GM18505 (cell line): ENCODE measurements at regions not wholly inside any gene's neighbourhood (a gene's known extent, or its start where the extent isn't known, plus 50 kb on each side); places are given as distances from the start of the nearest gene placed in this dataset.
"Not testable (repeated sequence)": the region's sequence is repeated elsewhere in the genome, so short reads cannot be mapped to it uniquely, and the experiment has no call there.

ENCODE experiments used
- ATAC-seq: cut with Tn5 transposase; IDR thresholded peaks from one replicate; pipeline ENCODE4 v1.9.1; 2021; ENCODE audit not compliant: unreplicated experiment
- POLR2A ChIP-seq: IDR thresholded peaks from 4 replicates; pipeline ENCODE4 v1.6.1; 2011; ENCODE audit warnings: borderline replicate concordance; ENCODE audit not compliant: insufficient read depth, insufficient read length; ENCODE audit errors: extremely low read depth

DNA sequence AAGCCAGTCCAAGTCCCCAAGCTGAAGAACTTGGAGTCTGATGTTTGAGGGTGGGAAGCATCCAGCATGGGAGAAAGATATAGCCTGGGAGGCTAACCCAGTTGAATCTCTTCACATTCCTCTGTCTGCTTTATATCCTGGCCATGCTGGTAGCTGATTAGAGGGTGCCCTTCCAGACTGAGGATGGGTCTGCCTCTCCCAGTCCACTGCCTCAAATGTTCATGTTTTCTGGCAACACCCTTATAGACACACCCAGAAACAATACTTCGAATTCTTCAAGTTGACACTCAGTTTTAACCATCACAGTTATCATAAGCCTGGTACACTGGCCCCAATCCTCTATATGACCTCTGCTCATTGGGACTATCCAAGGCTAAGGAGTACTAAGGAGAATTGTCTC is 124.1 kb upstream of the WDR1 start:
- no peak for TF ChIP-seq POLR2A
- no peak for ATAC-seq

DNA sequence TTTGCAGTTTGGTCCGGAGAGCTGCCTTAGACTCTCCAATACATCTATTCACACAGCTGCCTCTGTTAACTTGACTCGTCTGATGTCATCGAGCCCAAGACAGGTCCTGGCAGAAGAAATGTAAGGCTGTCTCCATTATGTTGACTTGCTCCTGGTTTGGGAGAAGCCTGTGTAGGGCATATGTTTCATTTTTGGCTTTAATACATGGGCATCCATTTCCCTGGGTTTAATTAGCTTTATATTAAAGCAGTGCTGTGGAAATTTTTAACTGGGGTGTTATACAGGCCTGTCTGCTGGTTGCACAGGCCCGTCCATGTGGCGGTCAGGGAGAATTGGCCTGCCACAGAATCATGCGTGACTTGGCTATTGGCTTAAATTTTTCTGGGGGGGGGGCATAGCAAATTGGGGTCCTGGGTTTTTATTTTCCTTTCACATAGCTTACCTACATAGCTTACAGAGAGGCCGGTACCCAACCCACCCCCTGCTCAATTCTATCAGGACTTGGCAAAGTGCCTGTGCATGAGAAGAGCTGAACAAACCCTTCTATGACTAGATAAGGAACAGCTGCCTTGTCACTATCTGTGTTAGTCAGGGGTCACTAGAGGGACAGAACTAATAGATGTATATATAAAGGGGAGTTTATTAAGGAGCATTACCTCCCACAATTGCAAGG is 123.5 kb upstream of the WDR1 start:
- no peak for ATAC-seq
- no peak for TF ChIP-seq POLR2A

DNA sequence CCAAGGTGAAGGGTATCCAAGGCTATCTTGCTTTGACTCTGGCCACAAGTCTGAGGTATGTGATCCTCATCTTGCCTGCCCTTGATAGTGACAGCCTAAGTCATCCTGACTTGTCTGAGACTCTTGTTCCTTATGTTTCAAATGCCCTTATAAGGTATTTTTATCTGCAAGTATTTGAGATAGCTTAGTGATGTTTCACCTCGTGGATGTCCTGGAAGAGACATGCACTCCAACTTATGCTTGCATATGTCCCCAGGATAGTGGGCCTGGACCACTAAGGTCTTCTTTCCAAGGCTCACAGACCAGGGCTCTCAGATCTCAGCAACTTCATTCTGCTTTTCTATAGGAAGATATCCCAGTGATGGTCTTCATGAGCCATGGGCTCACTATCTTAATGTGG is 120.5 kb upstream of the WDR1 start:
- no peak for TF ChIP-seq POLR2A
- ATAC-seq: no peak

DNA sequence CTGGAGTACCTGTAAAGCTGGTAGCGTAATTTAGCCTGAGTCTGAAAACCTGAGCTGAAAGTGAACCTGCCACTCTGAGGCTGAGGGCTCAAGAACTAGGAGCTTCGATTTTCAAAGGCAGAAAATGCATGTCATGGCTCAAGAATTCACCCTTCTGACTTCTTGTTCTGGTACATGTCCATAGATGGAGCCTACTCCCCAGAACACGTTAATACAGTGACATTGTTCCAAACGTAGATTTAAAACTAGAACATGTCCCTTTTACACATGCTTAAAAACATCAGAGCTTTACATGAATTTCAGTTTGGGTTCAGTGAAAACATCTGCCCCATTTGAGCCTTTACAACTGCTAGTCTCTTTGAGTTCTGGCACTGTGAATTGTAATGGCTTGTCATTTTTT is 115.5 kb upstream of the WDR1 start:
- TF ChIP-seq POLR2A: no peak

DNA sequence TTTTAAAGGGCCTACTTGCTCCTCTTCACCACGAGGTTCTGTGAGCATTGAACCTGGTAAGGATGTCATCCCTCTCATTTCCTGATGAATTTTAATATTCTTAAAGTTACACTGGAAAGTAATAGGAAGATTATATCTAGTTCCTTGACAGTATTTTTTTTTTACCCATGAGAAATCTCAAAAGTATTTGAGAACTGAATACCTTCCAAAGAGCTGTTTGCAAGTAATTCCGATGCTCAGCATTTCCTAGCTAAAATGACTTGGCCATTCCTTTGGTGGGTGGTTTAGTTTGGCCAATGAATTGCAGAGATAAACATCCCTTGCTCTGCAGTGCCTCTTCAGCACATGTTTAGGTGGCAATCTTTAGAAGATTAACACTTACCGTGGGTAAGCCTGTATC is 110.2 kb upstream of the WDR1 start:
- no peak for TF ChIP-seq POLR2A
- ATAC-seq: no peak

More for the DNA sequence above, 115.5 kb upstream of the WDR1 start:
- ATAC-seq: no peak

DNA sequence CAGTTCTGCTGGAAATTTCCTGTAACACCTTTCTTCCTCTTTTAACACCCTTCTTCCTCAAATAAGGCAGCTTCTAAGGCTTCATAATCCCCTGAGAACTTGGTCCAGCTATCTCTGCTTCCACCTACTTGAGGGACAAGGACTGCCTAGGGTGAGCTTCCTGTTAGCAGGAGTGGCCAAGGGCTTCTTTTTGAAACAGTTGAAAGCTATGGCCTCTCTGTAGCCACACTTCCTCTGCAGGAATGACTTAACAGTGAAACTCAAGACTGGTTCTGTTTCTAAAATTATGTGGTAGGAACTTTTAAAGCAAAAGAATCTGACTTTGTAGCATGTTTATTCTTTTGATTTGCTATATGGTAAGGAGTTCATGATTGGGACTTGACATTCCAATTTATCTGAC is 108.5 kb upstream of the WDR1 start:
- TF ChIP-seq POLR2A: no peak
- ATAC-seq: no peak

DNA sequence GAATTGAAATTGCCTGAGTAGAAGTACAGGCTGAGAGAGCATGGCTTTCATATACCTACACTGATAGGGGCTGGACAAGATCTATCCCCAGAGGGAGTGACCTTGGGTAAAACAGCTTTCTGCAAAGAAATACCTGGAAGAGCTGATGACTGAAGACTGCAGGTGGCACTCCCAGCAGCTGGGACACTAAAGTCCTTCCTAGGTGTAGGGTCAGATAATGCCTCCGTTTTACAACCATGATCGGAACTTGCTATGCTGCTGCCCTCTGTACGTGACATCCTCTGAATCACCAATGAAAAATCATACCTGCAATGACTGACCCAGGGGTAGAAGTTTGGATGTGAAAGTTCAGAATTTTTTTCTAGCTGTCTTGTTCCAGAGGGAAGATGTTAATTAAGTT is 107.2 kb upstream of the WDR1 start:
- no peak for ATAC-seq
- no peak for TF ChIP-seq POLR2A

DNA sequence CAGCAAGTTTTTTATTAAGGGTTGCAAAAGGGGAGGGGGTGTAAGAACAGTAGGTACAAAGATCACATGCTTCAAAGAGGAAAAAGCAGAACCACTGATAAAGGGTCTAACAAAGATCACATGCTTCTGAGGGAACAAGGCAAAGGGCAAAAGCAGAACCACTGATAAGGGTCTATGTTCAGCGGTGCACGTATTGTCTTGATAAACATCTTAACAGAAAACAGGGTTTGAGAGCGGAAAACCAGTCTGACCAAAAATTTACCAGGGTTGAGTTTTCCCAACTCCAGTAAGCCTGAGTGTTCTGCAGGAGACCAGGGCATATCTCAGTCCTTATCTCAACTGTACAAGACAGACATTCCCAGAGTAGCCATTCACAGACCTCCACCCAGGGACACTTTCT is 96.9 kb upstream of the WDR1 start:
- ATAC-seq: not testable (repeated sequence)

DNA sequence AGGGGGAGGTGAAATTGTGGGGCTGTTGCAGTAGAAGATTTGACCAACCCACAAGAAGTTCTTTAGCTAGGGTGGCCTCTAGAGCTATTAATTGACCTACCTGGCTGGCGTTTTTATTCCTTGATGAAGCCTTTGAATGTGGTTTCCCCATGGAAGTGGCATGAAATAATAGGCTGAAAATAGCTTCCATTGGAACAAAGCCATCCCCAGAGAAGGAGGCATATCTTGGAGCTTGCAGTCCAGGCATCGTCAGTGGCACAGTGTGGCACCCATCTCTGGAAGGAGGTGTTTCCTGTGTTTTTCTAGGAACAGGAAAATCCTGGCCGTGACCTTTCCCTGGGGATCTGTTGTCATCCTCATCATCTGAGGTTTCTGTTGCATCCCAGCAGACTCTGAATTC is 96.3 kb upstream of the WDR1 start:
- no peak for ATAC-seq
- TF ChIP-seq POLR2A: no peak

DNA sequence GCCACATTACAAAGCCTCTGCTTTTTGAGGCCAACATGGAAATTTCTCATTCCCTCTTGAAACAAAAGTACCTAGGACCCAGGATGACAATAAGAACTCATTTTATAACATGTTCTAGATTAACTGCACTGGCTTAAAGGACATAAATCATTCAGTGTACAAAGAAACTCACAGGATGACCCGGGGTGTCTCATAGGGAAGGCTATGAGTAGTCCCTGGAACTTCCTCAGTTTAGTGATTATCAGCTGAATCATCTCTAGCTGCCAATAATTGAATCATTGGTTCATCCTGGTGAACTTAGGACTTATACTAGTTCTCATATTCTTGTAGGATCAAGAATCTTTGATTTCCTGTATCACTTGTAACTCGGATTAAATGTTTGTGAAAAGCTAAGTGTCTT is 95.8 kb upstream of the WDR1 start:
- TF ChIP-seq POLR2A: no peak
- ATAC-seq: no peak

DNA sequence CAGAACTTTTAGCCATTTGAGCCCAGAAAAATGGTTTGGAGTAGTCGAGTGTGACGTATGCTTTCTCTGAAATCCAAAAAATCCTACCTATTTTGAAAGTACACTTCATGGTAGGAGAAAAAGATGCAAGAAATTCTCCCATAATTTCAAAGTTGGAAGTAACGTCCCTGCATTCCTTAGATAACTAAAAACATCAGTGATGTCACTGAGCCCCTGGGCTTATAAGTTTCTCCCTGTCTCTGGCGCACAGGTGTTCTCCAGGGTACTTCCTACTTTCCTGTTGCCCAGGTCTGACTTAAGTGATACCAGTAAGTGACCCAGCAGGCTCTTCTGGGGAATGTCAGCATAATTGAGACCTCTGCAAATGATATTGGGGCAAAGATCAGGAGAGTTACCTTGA is 90.5 kb upstream of the WDR1 start:
- no peak for TF ChIP-seq POLR2A
- ATAC-seq: no peak

DNA sequence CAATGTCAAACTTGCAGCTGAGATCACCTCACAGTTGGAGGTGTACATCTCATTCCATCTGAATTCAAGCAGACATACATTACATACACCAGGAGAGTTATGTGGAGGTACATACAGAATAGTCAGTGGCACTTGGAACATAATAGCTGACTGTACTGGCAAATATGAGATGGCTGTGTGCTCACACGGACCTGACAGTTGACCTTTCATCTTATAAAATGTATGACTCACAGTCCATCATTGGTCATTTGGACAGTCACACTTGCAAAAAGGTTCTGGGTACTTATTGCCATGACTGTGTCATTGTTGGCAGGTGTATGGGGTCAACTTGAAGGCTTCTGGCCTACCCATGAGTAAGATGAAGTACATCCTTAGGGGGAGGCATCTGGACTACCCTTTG is 88.6 kb upstream of the WDR1 start:
- ATAC-seq: no peak
- no peak for TF ChIP-seq POLR2A

DNA sequence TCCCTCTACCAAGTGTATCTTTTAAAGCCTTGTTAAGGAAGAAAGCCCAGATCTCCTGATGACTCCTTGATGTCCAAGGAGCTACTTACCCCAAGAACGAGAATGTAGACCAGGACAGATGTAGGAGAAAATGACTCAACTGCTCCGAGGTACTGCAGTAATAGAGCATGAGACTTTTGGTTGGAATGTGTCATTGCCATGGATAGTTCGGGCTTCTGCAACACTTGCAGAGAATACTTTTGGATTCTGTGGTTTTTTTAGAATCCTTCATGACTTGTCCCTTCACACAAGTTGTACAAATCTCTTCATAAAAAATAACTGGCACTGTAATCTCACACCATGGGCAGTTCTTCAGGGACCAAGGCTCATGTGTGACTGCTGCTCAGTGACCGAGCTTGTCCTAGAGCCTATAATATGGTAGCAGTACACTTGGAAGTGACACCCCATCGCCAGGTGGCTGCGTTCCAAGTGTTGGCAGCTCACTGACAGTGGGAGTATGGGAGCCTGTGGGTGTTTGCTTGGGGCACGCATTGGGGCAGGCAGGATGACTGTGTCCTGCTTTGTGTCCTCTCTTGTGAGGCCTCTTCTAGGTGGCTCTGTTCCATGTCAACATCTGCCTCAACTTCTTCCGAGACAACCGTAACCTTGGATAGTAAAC is 87.9 kb upstream of the WDR1 start:
- no peak for TF ChIP-seq POLR2A
- no peak for ATAC-seq

DNA sequence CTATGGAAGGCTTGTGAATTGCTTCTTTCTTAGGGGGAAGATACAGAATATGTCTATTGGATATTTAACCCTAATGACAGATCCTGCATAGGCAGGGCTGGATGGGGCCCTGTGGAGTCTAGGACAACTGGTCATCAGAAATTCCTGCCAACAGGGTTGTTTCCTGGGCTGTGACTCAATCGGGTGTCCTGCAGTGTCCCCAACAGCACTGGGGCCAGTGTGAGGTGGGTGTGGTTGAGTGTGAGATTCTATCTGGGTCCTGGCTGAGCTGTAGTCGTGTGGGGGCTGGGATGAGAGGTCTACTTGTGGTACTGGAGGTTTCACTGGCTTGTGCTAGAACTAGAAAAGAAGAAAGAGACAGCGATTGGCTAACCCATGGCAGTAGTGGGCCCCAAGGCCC is 87.3 kb upstream of the WDR1 start:
- no peak for TF ChIP-seq POLR2A
- no peak for ATAC-seq
